GM21423 (cell line): ENCODE measurements at regions not wholly inside any gene's neighbourhood (a gene's known extent, or its start where the extent isn't known, plus 50 kb on each side); places are given as distances from the start of the nearest gene placed in this dataset.

Experiments used
- ATAC-seq: cut with Tn5 transposase; IDR thresholded peaks from one replicate; pipeline ENCODE4 v1.9.1; 2021; ENCODE audit warnings: mild to moderate bottlenecking, moderate library complexity; ENCODE audit not compliant: unreplicated experiment

- ATAC-seq, result no peak
Observed at GRCh38 chr4:181151856-181152255, 1091.3 kb upstream of the TENM3 start.

GRCh38 chr4:181157647-181158046, 1085.6 kb upstream of the TENM3 start:
- ATAC-seq, result no peak

GRCh38 chr4:181158971-181159370, 1084.2 kb upstream of the TENM3 start:
- ATAC-seq, result no peak

GRCh38 chr4:181161669-181162068, 1081.5 kb upstream of the TENM3 start:
- no peak for ATAC-seq

GRCh38 chr4:181162266-181162665, 1080.9 kb upstream of the TENM3 start:
- no peak for ATAC-seq

- no peak for ATAC-seq
Observed at GRCh38 chr4:181162676-181163075, 1080.5 kb upstream of the TENM3 start.

- ATAC-seq, result no peak
Observed at GRCh38 chr4:181166742-181167399, 1076.3 kb upstream of the TENM3 start.

GRCh38 chr4:181168011-181168805, 1075.0 kb upstream of the TENM3 start:
- ATAC-seq, result no peak

GRCh38 chr4:181173046-181173445, 1070.2 kb upstream of the TENM3 start:
- ATAC-seq, result no peak

- ATAC-seq, result no peak
Observed at GRCh38 chr4:181176306-181176705, 1066.9 kb upstream of the TENM3 start.

- ATAC-seq, result no peak
Observed at GRCh38 chr4:181181331-181181730, 1061.9 kb upstream of the TENM3 start.

- ATAC-seq, result no peak
Observed at GRCh38 chr4:181189751-181190150, 1053.5 kb upstream of the TENM3 start.

GRCh38 chr4:181193131-181193930, 1049.9 kb upstream of the TENM3 start:
- ATAC-seq, result no peak

- ATAC-seq, result no peak
Observed at GRCh38 chr4:181194096-181194495, 1049.1 kb upstream of the TENM3 start.

GRCh38 chr4:181200076-181200475, 1043.1 kb upstream of the TENM3 start:
- ATAC-seq, result no peak

GRCh38 chr4:181202240-181202639, 1041.0 kb upstream of the TENM3 start:
- ATAC-seq, result no peak

GRCh38 chr4:181204109-181204508, 1039.1 kb upstream of the TENM3 start:
- ATAC-seq, result no peak

GRCh38 chr4:181213551-181213950, 1029.7 kb upstream of the TENM3 start:
- no peak for ATAC-seq

GRCh38 chr4:181216501-181216900, 1026.7 kb upstream of the TENM3 start:
- no peak for ATAC-seq

- ATAC-seq, result no peak
Observed at GRCh38 chr4:181219783-181220416, 1023.3 kb upstream of the TENM3 start.

GRCh38 chr4:181224852-181225251, 1018.4 kb upstream of the TENM3 start:
- no peak for ATAC-seq
